Body of pancreas (tissue), 4 donors: ENCODE measurements at regions not wholly inside any gene's neighbourhood (a gene's known extent, or its start where the extent isn't known, plus 50 kb on each side); places are given as distances from the start of the nearest gene placed in this dataset.

Experiments
- ATAC-seq: fragments of 150-250 bp; one replicate; pipeline ENCODE4 v1.9.1; 2016
- DNase-seq, 4 donors: peaks; one replicate each; pipeline ENCODE4 v3.0.0-alpha.2; 2019
- H3K27ac ChIP-seq, 4 donors: fragments of 200-600 bp; sonication (generic); 1 replicate in 3 of 4; 2 replicates in 1 of 4; pipeline versions ENCODE4 v1.5.1 to v1.6.1; 2016 to 2019; ENCODE audit warnings: mild to moderate bottlenecking in 1 of 4, mixed read lengths in 1 of 4, moderate library complexity in 1 of 4
- H3K27me3 ChIP-seq, 2 donors: fragments of 200-600 bp; sonication (generic); one replicate each; pipeline ENCODE4 v1.6.0; 2016; ENCODE audit warnings: mild to moderate bottlenecking in 1 of 2
- H3K36me3 ChIP-seq, 2 donors: fragments of 200-600 bp; sonication (generic); replicated peaks in 1 of 2; 2 replicates each; pipeline ENCODE4 v1.5.1; 2016; ENCODE audit warnings: low read depth in 2 of 2; ENCODE audit not compliant: insufficient read depth in 1 of 2
- H3K4me1 ChIP-seq: fragments of 200-600 bp; sonication (generic); one replicate; pipeline ENCODE4 v1.6.0; 2016
- H3K4me3 ChIP-seq, 2 donors: fragments of 200-600 bp; sonication (generic); 1 replicate in 1 of 2; 2 replicates in 1 of 2; pipeline ENCODE4 v1.5.1; 2016 to 2019
- H3K9me3 ChIP-seq, 3 donors: fragments of 200-600 bp; sonication (generic); 1 replicate in 2 of 3; 2 replicates in 1 of 3; pipeline ENCODE4 v1.5.1; 2016
- CTCF ChIP-seq, 7 experiments: fragments of 450-650 bp in 4 of 7; fragments of 200-600 bp in 3 of 7; sonication (generic) in 3 of 7; IDR thresholded peaks; one replicate each; pipeline ENCODE4 v1.5.1; 2016 to 2019; ENCODE audit warnings: antibody characterized with exemption in 7 of 7
- POLR2A ChIP-seq, 3 donors: fragments of 450-650 bp; IDR thresholded peaks; one replicate each; pipeline ENCODE4 v1.6.1; 2016; ENCODE audit warnings: antibody characterized with exemption in 3 of 3, mild to moderate bottlenecking in 2 of 3
- WGBS, 2 donors: methylation state at CpG; one replicate each; pipeline ENCODE4 v1.1.5; 2017; 5-methylcytosine and 5-hydroxymethylcytosine counted together
- intact Hi-C: fragments of 100-400 bp; cut with DNase I; formaldehyde crosslinking; loops from one replicate; pipeline ENCODE4 v1.15.1; 2023

GRCh38 chr10:118392761-118393160 lies 50.6 kb upstream of the FAM204A start:
- WGBS, 2 donors: 80 to 81% methylated on average over 5 of the region's 5 CpGs
- DNase-seq: no peak

More at GRCh38 chr10:118392761-118393160, 50.6 kb upstream of the FAM204A start:
- no peaks in the 10 kb centered on the region for H3K36me3 ChIP-seq
- H3K27me3 ChIP-seq: no peaks in the 10 kb centered on the region
- H3K27ac ChIP-seq: no peak overlapping the region
- peaks cover 0 to 8% (median 0%) of the 10 kb centered on the region in 3 donors for H3K9me3 ChIP-seq
- TF ChIP-seq CTCF (IDR thresholded peaks at IDR 0.05) (no peak), POLR2A (IDR thresholded peaks at IDR 0.05) (no peak)
- no peak for ATAC-seq
- intact Hi-C loops: no loop called here
- H3K4me3 ChIP-seq: no peak overlapping the region
- H3K4me1 ChIP-seq: no peaks in the 10 kb centered on the region
